ENCODE measurements at regions not wholly inside any gene's neighbourhood (a gene's known extent, or its start where the extent isn't known, plus 50 kb on each side); places are given as distances from the start of the nearest gene placed in this dataset.

GRCh38 chr6:113805811-113806495 lies 51.2 kb upstream of the MARCKS start:
- no peak for TF ChIP-seq CTCF (IDR thresholded peaks at IDR 0.05)
- no peak for TF ChIP-seq POLR2A (IDR thresholded peaks at IDR 0.05)
